CD1c-positive myeloid dendritic cell (primary cell): ENCODE measurements at regions not wholly inside any gene's neighbourhood (a gene's known extent, or its start where the extent isn't known, plus 50 kb on each side); places are given as distances from the start of the nearest gene placed in this dataset.
A peak's percentile ranks its signal among the peaks of the same experiment; 100 is the strongest.
"Not testable (repeated sequence)": the region's sequence is repeated elsewhere in the genome, so short reads cannot be mapped to it uniquely, and the experiment has no call there.

Experiments used
- DNase-seq: peaks from one replicate; pipeline ENCODE4 v3.0.0-alpha.2; 2016; ENCODE audit errors: extremely low spot score

- DNase-seq, result no peak
Observed at GRCh38 chr12:94916663-94917062, 86.8 kb downstream of the NDUFA12 start.

- no peak for DNase-seq
Observed at GRCh38 chr12:94909663-94910062, 93.8 kb downstream of the NDUFA12 start.

- not testable (repeated sequence) for DNase-seq
Observed at GRCh38 chr12:94905749-94906148, 97.7 kb downstream of the NDUFA12 start.

GRCh38 chr12:94900496-94900895 lies 103.0 kb downstream of the NDUFA12 start:
- DNase-seq, result no peak

- no peak for DNase-seq
Observed at GRCh38 chr12:94898388-94898787, 105.1 kb downstream of the NDUFA12 start.

- DNase-seq, result no peak
Observed at GRCh38 chr12:94892544-94893267, 110.8 kb downstream of the NDUFA12 start.

- DNase-seq, result no peak
Observed at GRCh38 chr12:94889445-94890210, 113.9 kb downstream of the NDUFA12 start.

- DNase-seq, result no peak
Observed at GRCh38 chr12:94879542-94879941, 124.0 kb downstream of the NDUFA12 start.

- DNase-seq, result no peak
Observed at GRCh38 chr12:94875525-94875924, 128.0 kb downstream of the NDUFA12 start.

- DNase-seq, result no peak
Observed at GRCh38 chr12:94874518-94875302, 128.8 kb downstream of the NDUFA12 start.

GRCh38 chr12:94873734-94874517 lies 129.6 kb downstream of the NDUFA12 start:
- DNase-seq, result no peak

GRCh38 chr12:94872971-94873733 lies 130.3 kb downstream of the NDUFA12 start:
- no peak for DNase-seq

GRCh38 chr12:94872671-94872970 lies 130.9 kb downstream of the NDUFA12 start:
- no peak for DNase-seq

- no peak for DNase-seq
Observed at GRCh38 chr12:94872007-94872653, 131.4 kb downstream of the NDUFA12 start.

- DNase-seq, result no peak
Observed at GRCh38 chr12:94870511-94870910, 133.0 kb downstream of the NDUFA12 start.

GRCh38 chr12:94868161-94868560 lies 135.3 kb downstream of the NDUFA12 start:
- DNase-seq, result no peak

GRCh38 chr12:94867066-94867855 lies 136.2 kb downstream of the NDUFA12 start:
- peak; percentile 19 for DNase-seq

GRCh38 chr12:94864987-94865386 lies 138.5 kb downstream of the NDUFA12 start:
- no peak for DNase-seq

GRCh38 chr12:94863321-94864035 lies 140.0 kb downstream of the NDUFA12 start:
- DNase-seq, result no peak
